22Rv1 (cell line): ENCODE measurements at regions not wholly inside any gene's neighbourhood (a gene's known extent, or its start where the extent isn't known, plus 50 kb on each side); places are given as distances from the start of the nearest gene placed in this dataset.

Experiments
- CTCF ChIP-seq: fragments of 450-650 bp; IDR thresholded peaks from 2 replicates; pipeline ENCODE4 v1.5.1; 2017; ENCODE audit warnings: mild to moderate bottlenecking
- ZFX ChIP-seq: fragments of 450-650 bp; IDR thresholded peaks from 2 replicates; pipeline ENCODE4 v1.6.1; 2017; ENCODE audit warnings: antibody characterized with exemption, borderline replicate concordance

GRCh38 chr11:45572354-45573123 is 92.9 kb downstream of the CHST1 start:
- TF ChIP-seq CTCF (no peak), ZFX (no peak)
